ENCODE measurements at regions not wholly inside any gene's neighbourhood (a gene's known extent, or its start where the extent isn't known, plus 50 kb on each side); places are given as distances from the start of the nearest gene placed in this dataset.

DNA sequence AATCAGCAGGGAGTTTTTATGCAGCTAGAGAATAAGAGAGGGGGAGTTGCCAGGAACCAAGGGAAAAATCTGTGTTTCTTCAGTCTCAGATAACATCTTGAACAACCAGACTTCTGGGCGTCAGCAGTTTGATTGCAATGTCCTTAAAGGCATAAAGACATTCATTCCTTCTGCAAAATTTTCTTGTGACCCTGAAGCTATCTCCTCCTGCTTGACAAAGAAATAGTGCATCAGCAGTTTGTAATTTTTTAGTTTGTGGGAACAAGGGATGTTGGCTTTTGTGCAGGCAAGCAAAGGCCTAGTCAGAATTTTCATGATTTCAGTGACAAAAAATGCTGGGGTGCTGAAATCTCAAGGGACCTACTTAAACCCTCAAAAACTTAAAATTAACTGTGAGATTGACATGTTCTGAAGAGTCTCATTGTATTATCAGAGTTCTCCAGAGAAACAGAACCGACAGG is 125.8 kb upstream of the UNC5C start:
- TF ChIP-seq POLR2AphosphoS5 (IDR thresholded peaks at IDR 0.05; ENCODE audit: low read depth) (no peak), SPI1 (IDR thresholded peaks at IDR 0.05; ENCODE audit: borderline replicate concordance, low read depth) (no peak)
- TF ChIP-seq, protein P1, sequence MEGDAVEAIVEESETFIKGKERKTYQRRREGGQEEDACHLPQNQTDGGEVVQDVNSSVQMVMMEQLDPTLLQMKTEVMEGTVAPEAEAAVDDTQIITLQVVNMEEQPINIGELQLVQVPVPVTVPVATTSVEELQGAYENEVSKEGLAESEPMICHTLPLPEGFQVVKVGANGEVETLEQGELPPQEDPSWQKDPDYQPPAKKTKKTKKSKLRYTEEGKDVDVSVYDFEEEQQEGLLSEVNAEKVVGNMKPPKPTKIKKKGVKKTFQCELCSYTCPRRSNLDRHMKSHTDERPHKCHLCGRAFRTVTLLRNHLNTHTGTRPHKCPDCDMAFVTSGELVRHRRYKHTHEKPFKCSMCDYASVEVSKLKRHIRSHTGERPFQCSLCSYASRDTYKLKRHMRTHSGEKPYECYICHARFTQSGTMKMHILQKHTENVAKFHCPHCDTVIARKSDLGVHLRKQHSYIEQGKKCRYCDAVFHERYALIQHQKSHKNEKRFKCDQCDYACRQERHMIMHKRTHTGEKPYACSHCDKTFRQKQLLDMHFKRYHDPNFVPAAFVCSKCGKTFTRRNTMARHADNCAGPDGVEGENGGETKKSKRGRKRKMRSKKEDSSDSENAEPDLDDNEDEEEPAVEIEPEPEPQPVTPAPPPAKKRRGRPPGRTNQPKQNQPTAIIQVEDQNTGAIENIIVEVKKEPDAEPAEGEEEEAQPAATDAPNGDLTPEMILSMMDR (IDR thresholded peaks at IDR 0.05; ENCODE audit: insufficient read depth, low read length), result no peak
- TF ChIP-seq, protein P2, sequence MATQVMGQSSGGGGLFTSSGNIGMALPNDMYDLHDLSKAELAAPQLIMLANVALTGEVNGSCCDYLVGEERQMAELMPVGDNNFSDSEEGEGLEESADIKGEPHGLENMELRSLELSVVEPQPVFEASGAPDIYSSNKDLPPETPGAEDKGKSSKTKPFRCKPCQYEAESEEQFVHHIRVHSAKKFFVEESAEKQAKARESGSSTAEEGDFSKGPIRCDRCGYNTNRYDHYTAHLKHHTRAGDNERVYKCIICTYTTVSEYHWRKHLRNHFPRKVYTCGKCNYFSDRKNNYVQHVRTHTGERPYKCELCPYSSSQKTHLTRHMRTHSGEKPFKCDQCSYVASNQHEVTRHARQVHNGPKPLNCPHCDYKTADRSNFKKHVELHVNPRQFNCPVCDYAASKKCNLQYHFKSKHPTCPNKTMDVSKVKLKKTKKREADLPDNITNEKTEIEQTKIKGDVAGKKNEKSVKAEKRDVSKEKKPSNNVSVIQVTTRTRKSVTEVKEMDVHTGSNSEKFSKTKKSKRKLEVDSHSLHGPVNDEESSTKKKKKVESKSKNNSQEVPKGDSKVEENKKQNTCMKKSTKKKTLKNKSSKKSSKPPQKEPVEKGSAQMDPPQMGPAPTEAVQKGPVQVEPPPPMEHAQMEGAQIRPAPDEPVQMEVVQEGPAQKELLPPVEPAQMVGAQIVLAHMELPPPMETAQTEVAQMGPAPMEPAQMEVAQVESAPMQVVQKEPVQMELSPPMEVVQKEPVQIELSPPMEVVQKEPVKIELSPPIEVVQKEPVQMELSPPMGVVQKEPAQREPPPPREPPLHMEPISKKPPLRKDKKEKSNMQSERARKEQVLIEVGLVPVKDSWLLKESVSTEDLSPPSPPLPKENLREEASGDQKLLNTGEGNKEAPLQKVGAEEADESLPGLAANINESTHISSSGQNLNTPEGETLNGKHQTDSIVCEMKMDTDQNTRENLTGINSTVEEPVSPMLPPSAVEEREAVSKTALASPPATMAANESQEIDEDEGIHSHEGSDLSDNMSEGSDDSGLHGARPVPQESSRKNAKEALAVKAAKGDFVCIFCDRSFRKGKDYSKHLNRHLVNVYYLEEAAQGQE (IDR thresholded peaks at IDR 0.05; ENCODE audit: insufficient replicate concordance, low read depth), result no peak

All from HL-60 (cell line).